Mucosa of descending colon (tissue), 3 donors: ENCODE measurements at regions not wholly inside any gene's neighbourhood (a gene's known extent, or its start where the extent isn't known, plus 50 kb on each side); places are given as distances from the start of the nearest gene placed in this dataset.
A peak's percentile ranks its signal among the peaks of the same experiment; 100 is the strongest.

Experiments
- ATAC-seq: fragments of 200-7000 bp; cut with Tn5 transposase; one replicate; pipeline ENCODE4 v1.9.1; 2020; ENCODE audit warnings: mild to moderate bottlenecking, moderate library complexity
- DNase-seq, 3 donors: peaks; one replicate each; pipeline ENCODE4 v3.0.0-alpha.2; 2020
- H3K36me3 ChIP-seq: fragments of 200-600 bp; one replicate; pipeline ENCODE4 v1.8.0; 2021; ENCODE audit warnings: low read depth, mild to moderate bottlenecking
- H3K4me1 ChIP-seq: fragments of 200-600 bp; one replicate; pipeline ENCODE4 v1.8.0; 2021; ENCODE audit warnings: low read depth, mild to moderate bottlenecking
- H3K4me3 ChIP-seq: fragments of 200-600 bp; one replicate; pipeline ENCODE4 v1.8.0; 2021; ENCODE audit warnings: mild to moderate bottlenecking
- H3K9me3 ChIP-seq: fragments of 200-600 bp; one replicate; pipeline ENCODE4 v1.8.0; 2021; ENCODE audit warnings: mild to moderate bottlenecking
- CTCF ChIP-seq: fragments of 200-600 bp; IDR thresholded peaks from one replicate; pipeline ENCODE4 v1.8.0; 2022; ENCODE audit warnings: antibody characterized with exemption, mild to moderate bottlenecking
- intact Hi-C, 2 donors: fragments of 100-400 bp; cut with DNase I in 1 of 2; cut with micrococcal nuclease in 1 of 2; formaldehyde crosslinking; loops; one replicate each; pipeline versions ENCODE4 v1.11.0 to v1.11.1; 2022; cut with DNase I, micrococcal nuclease
- donor health status: DM: no; HTN: no; CAD: no; lungs with moderate emphysema.
- donor health status: DM: no; HTN: no; CAD: no.
- donor health status: DM: no; HTN: yes; CAD: no.

DNA sequence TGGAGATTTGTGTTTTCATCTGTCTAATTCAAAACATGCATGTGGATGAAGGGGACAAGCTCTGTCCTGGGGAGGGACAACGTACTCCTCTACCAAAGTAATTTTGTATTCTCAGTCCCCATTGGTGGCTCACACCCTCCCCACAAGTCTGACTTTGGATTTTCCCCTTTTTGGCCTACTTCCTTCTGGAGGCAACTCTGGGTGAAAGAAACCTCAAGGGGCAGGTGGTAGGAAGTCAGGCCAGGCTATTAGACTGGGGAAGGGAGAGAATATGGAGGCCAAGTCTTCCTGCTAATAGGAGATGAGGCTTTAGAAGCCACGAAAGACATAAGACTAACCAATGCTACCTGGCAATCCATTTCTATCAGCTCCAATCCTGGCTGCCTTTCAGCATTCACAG lies 124.9 kb upstream of the RASGRP1 start:
- TF ChIP-seq CTCF = no peak
- H3K36me3 ChIP-seq = no peaks in the 10 kb centered on the region
- no peak for DNase-seq
- no peaks in the 10 kb centered on the region for H3K4me1 ChIP-seq
- ATAC-seq = no peak
- H3K4me3 ChIP-seq = no peak overlapping the region
- no peaks in the 10 kb centered on the region for H3K9me3 ChIP-seq
- intact Hi-C loops = loop anchor here (10.0 kb wide), 3 partner anchors 215 to 695 kb away; no protein-coding TSS in a partner anchor

- no peaks in the 10 kb centered on the region for H3K4me1 ChIP-seq
- no peak for TF ChIP-seq CTCF
- ATAC-seq = no peak
- no peak overlapping the region for H3K4me3 ChIP-seq
- H3K36me3 ChIP-seq = no peaks in the 10 kb centered on the region
- no peaks in the 10 kb centered on the region for H3K9me3 ChIP-seq
- no peak for DNase-seq
- intact Hi-C loops = no loop called here
Measured at GRCh38 chr15:38690216-38690615, 125.6 kb upstream of the RASGRP1 start.

- Histone ChIP-seq H3K4me1 (no peaks in the 10 kb centered on the region), H3K4me3 (no peak overlapping the region), H3K36me3 (no peaks in the 10 kb centered on the region), H3K9me3 (no peaks in the 10 kb centered on the region)
- DNase-seq = peak in 2 of 3 donors; percentile 52 to 78
- peak; percentile 76 for ATAC-seq
- peak; percentile 70 for TF ChIP-seq CTCF
- intact Hi-C loops = no loop called here
Measured at GRCh38 chr15:38690719-38691332, 126.2 kb upstream of the RASGRP1 start.

- H3K4me3 ChIP-seq = no peak overlapping the region
- intact Hi-C loops = no loop called here
- H3K36me3 ChIP-seq = no peaks in the 10 kb centered on the region
- no peak for ATAC-seq
- H3K9me3 ChIP-seq = no peaks in the 10 kb centered on the region
- no peak for DNase-seq
- no peak for TF ChIP-seq CTCF
- H3K4me1 ChIP-seq = no peaks in the 10 kb centered on the region
Measured at GRCh38 chr15:38691377-38691776, 126.8 kb upstream of the RASGRP1 start.

- H3K36me3 ChIP-seq = no peaks in the 10 kb centered on the region
- H3K4me3 ChIP-seq = no peak overlapping the region
- no peaks in the 10 kb centered on the region for H3K4me1 ChIP-seq
- H3K9me3 ChIP-seq = no peaks in the 10 kb centered on the region
- intact Hi-C loops = no loop called here
- ATAC-seq (no peak), DNase-seq (no peak)
- no peak for TF ChIP-seq CTCF
Measured at GRCh38 chr15:38691965-38692788, 127.6 kb upstream of the RASGRP1 start.
